GM19043 (cell line): ENCODE measurements at regions not wholly inside any gene's neighbourhood (a gene's known extent, or its start where the extent isn't known, plus 50 kb on each side); places are given as distances from the start of the nearest gene placed in this dataset.
"Not testable (repeated sequence)": the region's sequence is repeated elsewhere in the genome, so short reads cannot be mapped to it uniquely, and the experiment has no call there.

Experiments
- ATAC-seq: cut with Tn5 transposase; IDR thresholded peaks from one replicate; pipeline ENCODE4 v1.9.1; 2021; ENCODE audit warnings: low read depth; ENCODE audit not compliant: unreplicated experiment

DNA sequence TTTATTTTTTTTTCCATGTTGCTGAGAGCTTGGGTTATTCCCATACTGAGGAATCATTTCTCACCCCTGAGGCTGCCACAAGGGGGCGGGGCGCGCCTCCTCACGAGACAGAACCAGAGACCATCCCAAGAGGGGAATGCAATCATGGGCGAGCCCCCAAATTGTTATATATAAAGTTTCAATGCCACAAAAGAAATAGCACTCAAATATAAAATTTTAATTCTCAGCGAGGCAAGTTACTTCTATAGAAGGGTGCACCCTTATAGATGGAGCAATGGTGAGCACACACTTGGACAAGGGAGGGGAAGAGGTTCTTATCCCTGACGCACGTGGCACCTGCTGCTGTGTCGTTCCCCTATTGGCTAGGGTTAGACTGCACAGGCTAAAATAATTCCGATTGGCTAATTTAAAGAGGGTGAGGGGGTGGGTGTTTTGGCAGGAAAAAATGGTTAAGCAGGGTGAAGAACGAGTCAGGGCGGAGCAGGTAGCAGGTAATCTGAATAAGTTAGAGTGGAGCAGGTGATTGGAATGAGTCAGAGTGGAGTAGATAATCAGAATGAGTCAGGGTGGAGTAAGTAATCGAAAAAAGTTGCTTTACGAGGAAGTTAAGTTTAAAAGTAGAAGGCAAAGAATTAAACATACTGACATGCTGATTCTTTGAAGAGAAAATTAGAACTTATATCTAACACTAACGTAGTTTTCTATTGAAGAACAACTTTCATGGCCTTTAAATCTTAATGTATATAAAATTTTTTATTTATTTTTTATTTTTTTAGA is 177.5 kb downstream of the MTCL1 start:
- ATAC-seq: no peak

DNA sequence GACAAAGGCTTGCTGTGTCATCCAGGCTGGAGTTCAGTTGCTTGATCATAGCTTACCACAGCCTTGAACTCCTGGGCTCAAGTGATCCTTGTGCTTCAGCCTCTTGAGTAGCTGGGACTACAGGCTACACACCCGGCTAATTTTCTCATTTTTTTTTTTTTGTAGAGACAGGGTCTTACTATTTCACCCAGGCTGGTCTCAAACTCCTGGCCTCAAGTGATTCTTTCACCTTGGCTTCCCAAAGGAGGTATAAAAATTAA is 178.0 kb downstream of the MTCL1 start:
- ATAC-seq: no peak

DNA sequence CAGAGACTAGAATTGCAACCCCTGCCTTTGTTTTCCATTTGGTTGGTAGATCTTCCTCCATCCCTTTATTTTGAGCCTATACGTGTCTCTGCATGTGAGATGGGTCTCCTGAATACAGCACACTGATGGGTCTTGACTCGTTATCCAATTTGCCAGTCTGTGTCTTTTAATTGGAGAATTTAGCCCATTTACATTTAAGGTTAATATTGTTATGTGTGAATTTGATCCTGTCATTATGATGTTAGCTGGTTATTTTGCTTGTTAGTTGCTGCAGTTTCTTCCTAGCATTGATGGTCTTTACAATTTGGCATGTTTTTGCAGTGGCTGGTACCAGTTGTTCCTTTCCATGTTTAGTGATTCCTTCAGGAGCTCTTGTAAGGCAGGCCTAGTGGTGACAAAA is 182.5 kb downstream of the MTCL1 start:
- not testable (repeated sequence) for ATAC-seq

DNA sequence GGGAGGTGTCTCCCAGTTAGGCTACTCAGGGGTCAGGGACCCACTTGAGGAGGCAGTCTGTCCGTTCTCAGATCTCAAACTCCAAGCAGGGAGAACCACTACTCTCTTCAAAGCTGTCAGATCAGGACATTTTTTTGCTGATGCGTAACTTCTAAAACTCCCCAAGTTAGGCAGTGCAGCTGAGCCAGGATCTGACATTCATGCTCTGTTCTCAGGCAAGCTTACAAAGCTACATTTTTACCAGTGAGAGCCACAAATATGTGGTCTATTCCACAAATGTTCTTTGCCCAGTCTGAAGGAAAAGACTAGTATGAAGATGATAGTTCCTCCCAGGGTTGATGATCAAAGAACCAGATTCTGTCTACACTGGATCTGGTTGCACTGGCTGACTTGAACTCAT is 184.1 kb downstream of the MTCL1 start:
- ATAC-seq: no peak

DNA sequence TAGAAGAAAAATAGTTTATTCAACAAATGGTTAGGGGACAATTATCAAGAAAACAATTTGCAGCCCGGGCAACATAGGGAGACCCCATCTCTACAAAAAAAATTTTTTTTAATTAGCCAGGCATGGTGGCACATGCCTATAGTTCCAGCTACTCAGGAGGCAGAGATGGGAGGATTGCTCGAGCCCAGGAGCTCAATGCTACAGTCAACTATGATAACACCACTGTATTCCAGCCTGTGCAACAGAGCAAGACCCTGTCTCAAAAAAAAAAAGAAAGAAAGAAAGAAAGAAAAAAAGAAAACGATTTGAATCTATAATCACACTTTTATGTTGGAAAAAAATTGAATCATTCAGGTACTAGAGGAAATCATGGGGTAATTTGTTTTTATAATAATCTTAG is 185.1 kb downstream of the MTCL1 start:
- not testable (repeated sequence) for ATAC-seq

DNA sequence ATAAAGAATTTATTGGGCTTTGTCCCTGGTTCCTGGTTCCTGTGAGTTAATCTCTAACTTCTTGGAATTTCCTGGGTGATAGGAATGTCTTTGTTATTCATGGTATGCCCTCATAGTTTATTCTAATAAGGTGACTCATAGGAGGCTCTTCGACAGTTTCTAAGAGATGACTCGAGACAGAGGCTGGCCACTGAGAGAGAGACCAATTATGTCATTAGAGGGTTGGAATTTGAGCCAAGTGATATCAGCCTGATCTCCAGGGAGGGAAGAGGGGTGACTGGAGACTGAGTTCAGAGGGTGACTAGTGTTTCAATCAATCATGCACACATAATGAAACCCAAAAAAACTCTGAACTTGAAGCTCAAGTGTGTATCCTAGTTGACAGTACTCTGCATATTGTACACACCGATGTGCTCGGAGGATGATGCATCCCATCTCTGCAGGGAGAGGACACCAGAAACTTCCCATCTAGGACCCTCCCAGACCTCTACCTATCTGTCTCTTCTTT is 185.7 kb downstream of the MTCL1 start:
- no peak for ATAC-seq

DNA sequence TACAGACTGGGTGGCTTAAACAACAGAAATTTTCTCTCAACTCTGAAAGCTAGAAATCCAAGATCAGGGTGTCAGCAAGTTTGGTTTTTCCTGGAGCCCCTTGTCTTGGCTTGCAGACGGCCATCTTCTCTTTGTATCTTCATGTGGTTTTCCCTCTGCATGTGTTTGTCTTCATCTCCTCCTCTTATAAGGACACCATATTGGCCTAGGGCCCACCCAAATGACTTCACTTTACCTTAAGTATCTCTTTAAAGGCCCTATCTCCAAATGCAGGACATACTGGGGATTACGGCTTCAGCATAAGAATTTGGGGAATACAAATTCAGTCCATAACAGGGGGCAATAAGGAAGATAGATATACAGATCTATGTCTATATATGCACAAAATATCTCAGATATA is 187.9 kb downstream of the MTCL1 start:
- no peak for ATAC-seq

DNA sequence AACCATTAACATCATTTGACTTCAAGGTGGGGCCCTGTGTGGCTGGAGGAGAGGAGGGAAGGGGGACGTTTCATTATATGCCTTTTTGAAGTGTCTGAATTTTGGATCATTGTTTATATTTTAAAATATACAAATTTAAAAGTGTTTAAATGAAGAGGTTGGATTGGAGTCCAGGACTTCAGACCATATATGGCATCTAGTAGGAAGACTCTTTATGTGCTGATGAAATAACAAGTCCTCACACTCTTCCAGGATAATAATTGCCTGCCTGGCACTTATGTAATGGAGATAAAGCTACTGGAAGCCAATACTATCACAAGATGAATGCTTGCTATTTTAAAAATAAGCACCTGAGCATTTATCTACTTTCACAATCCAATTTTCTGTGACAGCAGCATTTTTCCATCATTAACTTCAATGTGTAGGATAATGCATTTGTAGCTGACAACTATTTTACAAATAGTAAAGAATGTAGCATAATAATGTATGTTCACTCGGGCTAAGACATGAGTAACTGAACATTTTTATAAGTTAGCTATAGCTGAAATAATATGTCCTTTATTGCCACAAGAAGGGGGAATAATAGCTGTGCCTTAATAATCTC is 188.4 kb downstream of the MTCL1 start:
- ATAC-seq: no peak

DNA sequence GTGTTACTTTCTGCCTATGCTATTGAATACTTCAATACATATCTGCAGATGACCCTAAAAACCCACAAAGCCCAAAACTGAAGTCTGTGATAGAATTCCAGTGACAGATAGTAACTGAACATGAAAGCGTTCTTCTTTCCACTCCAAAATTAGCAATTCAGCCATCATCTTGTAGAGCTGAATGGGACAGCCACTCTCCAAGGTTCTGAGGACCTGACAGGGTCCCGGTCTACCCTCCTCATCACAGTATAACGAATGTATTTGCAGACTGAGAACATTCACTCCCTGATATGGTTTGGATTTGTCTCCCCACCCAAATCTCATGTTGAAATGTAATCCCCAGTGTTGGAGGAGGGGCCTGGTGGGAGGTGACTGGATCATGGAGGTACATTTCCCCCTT is 189.5 kb downstream of the MTCL1 start:
- no peak for ATAC-seq

DNA sequence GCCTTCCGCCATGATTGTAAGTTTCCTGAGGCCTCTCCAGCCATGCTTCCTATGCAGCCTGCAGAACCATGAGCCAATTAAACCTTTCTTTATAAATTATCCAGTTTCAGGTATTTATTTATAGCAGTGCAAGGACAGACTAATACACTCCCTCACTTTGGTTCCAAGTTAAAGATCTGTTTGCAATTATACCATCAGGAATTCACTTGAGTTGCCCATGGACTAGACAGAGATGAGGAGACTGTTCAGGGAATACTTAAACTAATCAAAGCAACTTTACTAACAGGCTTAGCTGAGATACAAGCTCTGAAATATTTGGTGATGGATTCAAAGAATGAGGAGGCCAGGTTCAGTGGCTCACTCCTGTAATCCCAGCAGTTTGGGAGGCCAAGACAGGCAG is 190.0 kb downstream of the MTCL1 start:
- no peak for ATAC-seq

DNA sequence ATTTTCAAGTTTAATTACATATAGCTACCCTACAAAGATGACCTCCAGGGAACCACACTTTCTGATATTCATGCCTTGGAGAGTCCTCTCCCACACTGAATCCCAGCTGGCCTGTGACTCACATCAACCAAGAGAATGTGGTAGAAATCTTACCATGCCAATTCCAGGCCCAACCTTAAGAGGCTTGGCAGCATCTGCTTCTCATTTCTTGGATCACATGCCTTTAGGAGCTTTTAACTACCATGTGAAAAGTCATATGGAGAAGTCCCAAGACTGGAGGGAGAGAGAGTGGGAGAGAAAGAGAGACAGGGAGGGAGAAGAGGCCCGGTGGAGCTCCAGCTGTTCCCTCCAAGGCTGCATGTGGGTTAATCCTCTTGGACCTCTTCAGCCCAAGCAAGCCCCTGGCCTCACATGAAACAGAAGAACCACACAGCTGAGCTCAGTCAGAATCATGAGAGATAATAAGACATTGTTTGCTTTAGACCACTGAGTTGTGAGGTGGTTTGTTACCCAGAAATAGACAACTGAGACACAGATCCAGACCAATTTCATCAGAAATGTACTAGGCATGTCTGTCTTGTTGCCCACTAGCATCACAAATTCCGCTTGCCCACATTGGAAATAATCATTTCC is 190.7 kb downstream of the MTCL1 start:
- no peak for ATAC-seq

DNA sequence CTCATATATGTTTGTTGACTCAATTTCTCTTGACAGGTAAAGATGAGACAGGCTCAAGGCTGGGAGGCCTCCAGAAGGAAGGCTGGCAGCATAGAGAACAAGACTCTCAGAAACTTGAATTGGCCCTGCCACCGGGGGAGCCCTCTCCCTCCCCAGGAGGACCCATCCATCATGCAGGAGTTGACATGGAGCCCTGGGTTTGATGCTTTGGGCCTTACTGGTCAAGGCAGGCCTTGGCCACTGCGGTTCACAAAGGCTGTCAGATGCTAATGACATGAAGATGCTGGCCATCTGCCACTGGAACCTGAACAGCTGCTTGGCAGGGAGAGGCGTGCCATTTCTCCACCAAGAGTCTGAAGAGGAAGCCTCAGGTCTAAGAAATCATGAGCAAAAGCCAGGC is 193.6 kb downstream of the MTCL1 start:
- no peak for ATAC-seq

DNA sequence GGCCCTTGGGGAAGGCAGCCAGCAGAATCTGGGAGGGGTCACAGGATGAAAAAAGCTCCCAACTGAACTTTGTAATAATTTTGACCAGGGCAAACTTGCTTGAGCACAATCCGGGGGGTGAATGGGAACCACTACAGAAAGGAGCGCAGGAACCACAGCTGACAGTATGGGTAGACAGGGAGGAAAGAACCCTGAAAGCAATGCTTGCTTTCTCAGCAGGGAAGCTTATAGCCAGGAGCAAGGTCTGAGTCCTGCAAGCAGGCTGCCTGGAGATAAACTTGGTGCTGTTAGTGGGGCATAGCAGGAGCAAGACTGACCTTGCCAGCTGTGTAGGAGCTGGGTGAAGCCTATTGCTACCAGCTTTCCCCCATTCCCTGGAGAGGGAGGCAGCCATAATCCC is 195.2 kb downstream of the MTCL1 start:
- ATAC-seq: no peak

DNA sequence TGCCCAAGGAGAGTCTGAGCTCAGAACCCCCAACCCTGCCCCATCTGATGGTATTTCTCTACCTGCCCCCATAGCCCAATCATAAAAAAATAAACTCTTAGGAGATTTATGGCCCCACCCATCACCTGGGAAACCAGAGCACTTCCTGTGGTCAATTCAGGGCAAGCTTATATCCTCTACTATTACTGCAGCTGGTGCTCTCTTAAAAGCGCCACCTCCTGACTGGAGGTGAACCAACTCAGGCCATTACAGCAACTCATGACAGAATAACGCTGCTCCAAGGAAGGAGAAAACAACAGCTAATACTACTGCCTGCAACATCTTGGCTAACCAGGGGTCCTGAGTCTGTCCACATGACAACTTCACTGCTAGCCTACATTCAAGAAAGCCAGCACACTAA is 195.7 kb downstream of the MTCL1 start:
- no peak for ATAC-seq

DNA sequence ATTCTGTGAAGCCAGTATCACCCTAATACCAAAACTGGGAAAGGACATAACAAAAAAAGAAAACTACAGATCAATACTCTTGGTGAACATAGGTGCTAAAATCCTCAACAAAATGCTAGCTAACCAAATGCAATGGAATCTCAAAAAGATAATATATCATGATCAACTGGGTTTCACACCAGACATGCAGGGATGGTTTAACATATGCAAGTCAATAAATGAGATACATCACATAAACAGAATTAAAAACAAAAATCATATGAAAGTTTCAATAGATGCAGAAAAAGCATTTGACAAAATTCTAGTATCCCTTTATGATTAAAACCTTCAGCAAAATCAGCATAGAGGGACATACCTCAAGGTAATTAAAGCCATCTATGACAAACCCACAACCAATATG is 198.2 kb upstream of the NDUFV2 start:
- no peak for ATAC-seq

DNA sequence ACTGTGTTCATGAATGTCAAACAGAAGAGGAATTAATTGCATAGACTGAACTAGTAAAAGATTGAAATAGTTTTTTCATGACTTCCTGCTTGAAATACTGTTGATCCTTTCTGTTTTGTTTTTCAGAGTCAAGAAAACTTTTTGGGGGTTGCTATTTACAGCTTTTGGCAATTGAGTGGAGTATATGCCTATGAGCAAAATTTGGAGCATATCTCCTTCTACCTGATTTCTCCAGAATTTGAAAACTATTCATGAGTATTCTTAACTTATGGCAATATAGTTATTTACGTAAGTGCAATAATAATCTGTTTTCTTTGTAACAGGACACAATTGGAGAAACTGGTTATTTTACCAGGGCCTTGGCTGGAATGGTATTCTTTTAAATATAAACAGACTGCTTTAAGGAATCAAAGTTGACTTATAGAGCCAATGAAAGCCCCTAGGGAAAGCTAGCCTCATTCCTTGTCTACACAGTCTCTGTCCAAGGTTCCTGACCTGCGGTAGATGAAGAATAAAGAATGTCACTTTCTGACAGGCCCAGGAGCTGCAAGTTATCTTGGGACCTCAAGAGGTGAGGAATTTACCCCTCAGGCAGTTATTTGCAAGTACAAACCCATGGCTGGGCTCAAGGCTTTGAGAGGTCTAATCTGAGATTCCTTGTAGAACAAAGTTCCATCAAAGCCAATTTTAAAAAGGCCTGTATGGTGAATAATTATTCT is 193.5 kb upstream of the NDUFV2 start:
- ATAC-seq: no peak

DNA sequence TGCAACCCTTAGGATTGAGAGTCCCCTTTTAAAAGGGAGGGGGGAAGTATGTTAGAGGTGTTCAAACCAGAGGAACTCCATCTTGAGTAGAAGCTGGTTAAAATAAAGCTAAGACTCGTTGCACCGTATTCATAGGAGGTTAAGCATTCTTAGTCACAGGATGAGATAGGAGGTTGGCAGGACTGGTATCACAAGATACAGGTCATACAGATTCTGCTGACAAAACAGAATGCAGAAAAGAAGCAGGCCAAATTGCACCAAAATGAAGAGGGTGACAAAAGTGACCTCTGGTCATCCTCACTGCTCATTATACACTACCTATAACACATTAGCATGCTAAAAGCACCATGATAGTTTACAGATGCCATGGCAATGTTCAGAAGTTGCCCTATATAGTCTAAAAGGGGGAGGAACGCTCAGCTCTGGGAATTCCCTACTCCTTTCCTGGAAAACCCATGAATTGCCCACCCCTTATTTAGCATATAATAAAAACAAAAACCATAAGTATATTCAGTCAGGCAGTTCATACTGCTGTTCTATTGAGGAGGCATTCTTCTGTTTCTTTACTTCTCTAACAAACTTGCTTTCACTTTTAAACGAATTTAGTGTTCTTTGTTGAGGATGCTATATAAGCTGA is 192.2 kb upstream of the NDUFV2 start:
- no peak for ATAC-seq

DNA sequence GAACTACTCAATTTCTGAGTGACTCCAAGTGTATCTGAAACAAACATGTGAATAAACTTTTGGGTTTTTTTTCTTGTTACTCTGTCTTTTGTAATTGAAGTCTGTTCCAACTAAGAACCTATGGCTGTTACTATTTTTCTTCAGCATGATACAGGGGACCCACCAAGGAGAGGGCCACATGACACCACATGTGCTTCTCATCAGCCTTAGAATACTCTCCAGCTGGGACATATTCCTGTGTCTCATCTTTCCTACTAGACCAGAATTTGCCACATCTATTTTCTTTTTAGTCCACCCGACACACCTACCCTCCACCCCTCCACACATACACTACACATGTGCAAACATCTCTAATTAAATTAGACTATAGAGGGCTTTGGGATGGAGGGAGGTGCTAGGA is 191.7 kb upstream of the NDUFV2 start:
- ATAC-seq: no peak

DNA sequence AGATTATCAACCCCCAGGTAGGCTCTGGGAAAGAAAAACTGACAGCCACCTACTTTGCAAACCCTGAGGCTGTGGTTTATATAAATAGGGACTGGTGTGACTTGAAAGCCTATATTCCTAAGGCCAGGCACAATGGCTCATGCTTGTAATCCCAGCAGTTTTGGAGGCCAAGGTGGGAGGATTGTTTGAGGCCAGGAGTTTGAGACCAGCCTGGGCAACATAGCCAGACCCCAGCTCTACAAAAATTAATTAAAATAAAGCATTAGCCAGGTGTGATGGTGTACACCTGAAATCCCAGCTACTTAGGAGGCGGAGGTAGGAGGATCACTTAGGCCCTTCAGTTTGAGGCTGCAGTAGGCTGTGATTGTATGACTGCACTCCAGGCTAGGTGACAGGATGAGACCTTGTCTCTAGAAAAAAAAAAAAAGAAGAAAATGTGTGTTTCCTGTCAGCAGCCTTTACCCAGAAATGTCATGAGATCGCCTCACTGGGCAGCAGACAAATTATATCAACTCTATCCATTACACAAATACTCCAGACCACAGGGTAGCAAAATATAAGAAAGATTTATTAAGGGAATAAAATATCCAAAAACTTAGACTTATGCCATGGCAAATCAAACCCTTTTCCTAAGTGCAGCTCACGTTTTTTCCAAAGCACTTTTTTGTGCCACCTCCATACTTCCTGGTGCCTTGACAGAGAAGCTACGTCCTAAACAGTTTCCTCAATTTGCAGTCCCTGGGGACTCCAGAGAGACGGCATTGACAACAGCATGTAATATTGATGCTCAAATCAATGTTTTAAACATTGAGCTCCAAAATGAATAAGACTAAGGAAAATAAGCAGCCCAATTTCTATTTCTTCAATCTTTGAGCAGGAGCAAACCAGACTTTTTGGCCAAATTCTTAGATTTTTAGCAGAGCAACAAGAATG is 190.8 kb upstream of the NDUFV2 start:
- no peak for ATAC-seq
